AG04450 (cell line): ENCODE measurements at regions not wholly inside any gene's neighbourhood (a gene's known extent, or its start where the extent isn't known, plus 50 kb on each side); places are given as distances from the start of the nearest gene placed in this dataset.

Source experiments
- CTCF ChIA-PET: fragments of 300-600, 350-600 bp; formaldehyde crosslinking; extraction: SDS; loops from one replicate; lab custom pipeline; 2022; ENCODE audit warnings: antibody characterized with exemption, inconsistent platforms; lab: Charles Lee
- POLR2A ChIA-PET: fragments of 350-600 bp; formaldehyde crosslinking; extraction: SDS; loops from one replicate; lab custom pipeline; 2021; ENCODE audit warnings: antibody characterized with exemption, inconsistent platforms; lab: Yijun Ruan, JAX
- DNase-seq: peaks from one replicate; pipeline ENCODE4 v3.0.0-alpha.2; 2011; ENCODE audit warnings: low read depth, low spot score
- H3K27ac ChIP-seq: one replicate; pipeline ENCODE4 v1.5.1; 2012; ENCODE audit warnings: low read depth, low read length, control low read depth
- H3K27me3 ChIP-seq: one replicate; pipeline ENCODE4 v1.6.0; 2012; ENCODE audit warnings: low read length; ENCODE audit not compliant: control insufficient read depth, insufficient read depth
- H3K4me3 ChIP-seq: 2 replicates; pipeline ENCODE4 v1.5.1; 2011; ENCODE audit warnings: mild to moderate bottlenecking, low read depth, low read length, control low read depth
- H3K9me3 ChIP-seq: 2 replicates; pipeline ENCODE4 v1.5.1; 2012; ENCODE audit warnings: low read length; ENCODE audit not compliant: control insufficient read depth, insufficient read depth
- CTCF ChIP-seq: IDR thresholded peaks from 2 replicates; pipeline ENCODE4 v1.5.1; 2011; ENCODE audit warnings: low read depth, low read length, control low read depth, inconsistent platforms

GRCh38 chr9:74366111-74366510 lies 131.0 kb upstream of the RORB start:
- no peak for TF ChIP-seq CTCF
- ChIA-PET CTCF (no interaction called here), POLR2A (no interaction called here)
- Histone ChIP-seq H3K4me3 (no peak overlapping the region), H3K27me3 (no peaks in the 10 kb centered on the region), H3K9me3 (no peaks in the 10 kb centered on the region; the same call in 1 of the 2 replicates), H3K27ac (no peak overlapping the region)
- no peak for DNase-seq

- TF ChIP-seq CTCF = no peak
- DNase-seq = no peak
- Histone ChIP-seq H3K27me3 (no peaks in the 10 kb centered on the region), H3K27ac (no peak overlapping the region), H3K4me3 (no peak overlapping the region), H3K9me3 (no peaks in the 10 kb centered on the region; the same call in 1 of the 2 replicates)
- POLR2A ChIA-PET = no interaction called here
- CTCF ChIA-PET = no interaction called here
These were observed 127.3 kb upstream of the RORB start for GRCh38 chr9:74369844-74370243.

- Histone ChIP-seq H3K27ac (no peak overlapping the region), H3K27me3 (no peaks in the 10 kb centered on the region), H3K4me3 (no peak overlapping the region), H3K9me3 (no peaks in the 10 kb centered on the region; the same call in 1 of the 2 replicates)
- DNase-seq = no peak
- POLR2A ChIA-PET = no interaction called here
- TF ChIP-seq CTCF = no peak
- CTCF ChIA-PET = no interaction called here
These were observed 123.8 kb upstream of the RORB start for GRCh38 chr9:74373348-74373747.

GRCh38 chr9:74379718-74380117 lies 117.4 kb upstream of the RORB start:
- no peak overlapping the region for H3K4me3 ChIP-seq
- no peaks in the 10 kb centered on the region for H3K27me3 ChIP-seq
- ChIA-PET CTCF (no interaction called here), POLR2A (no interaction called here)
- TF ChIP-seq CTCF = no peak
- peaks cover 4% of the 10 kb centered on the region; the same call in 1 of the 2 replicates for H3K9me3 ChIP-seq
- DNase-seq = no peak
- H3K27ac ChIP-seq = no peak overlapping the region

- Histone ChIP-seq H3K9me3 (no peaks in the 10 kb centered on the region), H3K27ac (no peak overlapping the region), H3K4me3 (no peak overlapping the region), H3K27me3 (no peaks in the 10 kb centered on the region)
- POLR2A ChIA-PET = no interaction called here
- CTCF ChIA-PET = no interaction called here
- DNase-seq = no peak
- no peak for TF ChIP-seq CTCF
These were observed 105.3 kb upstream of the RORB start for GRCh38 chr9:74391816-74392215.
